Keratinocyte (primary cell): ENCODE measurements at regions not wholly inside any gene's neighbourhood (a gene's known extent, or its start where the extent isn't known, plus 50 kb on each side); places are given as distances from the start of the nearest gene placed in this dataset.
"Not testable (repeated sequence)": the region's sequence is repeated elsewhere in the genome, so short reads cannot be mapped to it uniquely, and the experiment has no call there.

Source experiments
- DNase-seq: peaks from one replicate; pipeline ENCODE4 v3.0.0-alpha.2; 2011; ENCODE audit warnings: low read depth, missing footprints, low spot score
- FAIRE-seq: peaks from 2 replicates; lab custom pipeline; 2011; peaks lifted over from hg19 to GRCh38; lab: Jason Lieb, UNC
- H2AFZ ChIP-seq: 2 replicates; pipeline ENCODE4 v1.6.0; 2012; ENCODE audit warnings: low read length, control low read depth, inconsistent platforms; ENCODE audit not compliant: control insufficient read depth
- H3K27ac ChIP-seq: 2 replicates; pipeline ENCODE4 v1.5.1; 2011; ENCODE audit warnings: low read length; ENCODE audit not compliant: control insufficient read depth, insufficient read depth
- H3K27me3 ChIP-seq: 3 replicates; pipeline ENCODE4 v1.6.0; 2011; ENCODE audit warnings: low read length; ENCODE audit not compliant: control insufficient read depth, insufficient read depth; ENCODE audit errors: extremely low read depth
- H3K36me3 ChIP-seq, 2 experiments: 2 replicates in 1 of 2; 3 replicates in 1 of 2; pipeline ENCODE4 v1.5.1; 2011; ENCODE audit warnings: low read length in 2 of 2, mild to moderate bottlenecking in 1 of 2; ENCODE audit not compliant: control insufficient read depth in 2 of 2, insufficient read depth in 2 of 2; ENCODE audit errors: extremely low read depth in 1 of 2
- H3K4me1 ChIP-seq: 3 replicates; pipeline ENCODE4 v1.5.1; 2011; ENCODE audit warnings: low read length; ENCODE audit not compliant: control insufficient read depth, insufficient read depth; ENCODE audit errors: extremely low read depth
- H3K4me2 ChIP-seq: 3 replicates; pipeline ENCODE4 v1.6.0; 2011; ENCODE audit warnings: low read depth, low read length; ENCODE audit not compliant: control insufficient read depth, insufficient read depth; ENCODE audit errors: extremely low read depth
- H3K4me3 ChIP-seq, 3 experiments: fragments of 200-600 bp in 1 of 3; sonication (generic) in 1 of 3; 2 replicates in 2 of 3; 3 replicates in 1 of 3; pipeline ENCODE4 v1.5.1; 2011 to 2016; ENCODE audit warnings: low read length in 3 of 3, mild to moderate bottlenecking in 3 of 3, control low read depth in 2 of 3, inconsistent platforms in 1 of 3, low read depth in 1 of 3, mixed read lengths in 1 of 3, mixed run types in 1 of 3, moderate library complexity in 1 of 3; ENCODE audit not compliant: control insufficient read depth in 2 of 3, insufficient read depth in 2 of 3; ENCODE audit errors: extremely low read depth in 1 of 3
- H3K79me2 ChIP-seq: 2 replicates; pipeline ENCODE4 v1.6.0; 2012; ENCODE audit warnings: low read length; ENCODE audit not compliant: control insufficient read depth, insufficient read depth
- H3K9ac ChIP-seq: 3 replicates; pipeline ENCODE4 v1.6.0; 2011; ENCODE audit warnings: low read length; ENCODE audit not compliant: control insufficient read depth, insufficient read depth; ENCODE audit errors: extremely low read depth
- H3K9me1 ChIP-seq: 3 replicates; pipeline ENCODE4 v1.6.0; 2011; ENCODE audit warnings: low read length; ENCODE audit not compliant: control insufficient read depth, insufficient read depth; ENCODE audit errors: extremely low read depth
- H3K9me3 ChIP-seq: 2 replicates; pipeline ENCODE4 v1.5.1; 2012; ENCODE audit warnings: low read depth, low read length; ENCODE audit not compliant: control insufficient read depth
- H4K20me1 ChIP-seq: 3 replicates; pipeline ENCODE4 v1.6.0; 2011; ENCODE audit warnings: low read length; ENCODE audit not compliant: control insufficient read depth, insufficient read depth; ENCODE audit errors: extremely low read depth
- CTCF ChIP-seq, 3 experiments: IDR thresholded peaks in 1 of 3; conservative IDR thresholded peaks in 1 of 3; optimal IDR thresholded peaks in 1 of 3; 2 replicates in 2 of 3; 3 replicates in 1 of 3; pipeline versions ENCODE3 to v1.5.1; 2011; ENCODE audit warnings: low read length in 3 of 3, mild to moderate bottlenecking in 3 of 3, moderate library complexity in 2 of 3, control low read depth in 1 of 3, inconsistent platforms in 1 of 3; ENCODE audit not compliant: insufficient read depth in 2 of 3; ENCODE audit errors: extremely low read depth in 1 of 3
- EZH2 ChIP-seq: IDR thresholded peaks from one replicate; pipeline ENCODE4 v1.6.1; 2012; ENCODE audit warnings: inconsistent platforms, mild to moderate bottlenecking, low read length, moderate library complexity
- dilution Hi-C: fragments of 300-500 bp; cut with MboI; formaldehyde crosslinking; loops from one replicate; pipeline ENCODE4 v1.7.0; 2020; ENCODE audit warnings: low sequenced_read_pairs; ENCODE audit not compliant: extremely low pct_ligation_motif_present

DNA sequence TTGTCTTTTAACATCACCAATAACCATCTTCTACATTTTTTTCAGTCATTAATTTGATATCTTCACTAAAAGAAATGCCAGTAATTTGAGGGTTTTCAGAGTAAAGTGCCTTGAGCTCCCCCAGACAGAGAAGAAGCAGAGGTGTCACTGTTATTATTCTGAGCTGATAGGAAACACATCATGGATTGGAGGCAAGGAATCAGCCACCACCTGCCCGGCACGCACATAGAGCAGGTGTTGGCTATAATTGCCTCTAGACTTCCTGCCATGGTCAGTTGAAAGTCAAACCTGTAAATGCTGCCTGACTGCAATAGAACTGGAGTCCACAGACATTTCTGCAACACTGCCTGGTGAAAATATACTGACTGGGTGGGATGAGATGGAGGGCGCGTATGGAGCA is 776.6 kb downstream of the UQCRFS1 start:
- FAIRE-seq (no peak), DNase-seq (no peak)
- peaks cover 4% of the 10 kb centered on the region for H3K9me3 ChIP-seq
- H3K27me3 ChIP-seq, result no peaks in the 10 kb centered on the region
- no peaks in the 10 kb centered on the region for H3K4me1 ChIP-seq
- H3K9ac ChIP-seq, result no peak overlapping the region
- dilution Hi-C loops, result no loop called here
- H3K79me2 ChIP-seq, result no peaks in the 10 kb centered on the region
- no peak overlapping the region for H3K4me2 ChIP-seq
- H3K27ac ChIP-seq, result no peak overlapping the region
- H4K20me1 ChIP-seq, result no peaks in the 10 kb centered on the region
- H3K4me3 ChIP-seq, result no peak overlapping the region
- no peak overlapping the region for H2AFZ ChIP-seq
- no peaks in the 10 kb centered on the region for H3K9me1 ChIP-seq
- no peak for TF ChIP-seq CTCF (optimal IDR thresholded peaks at IDR 0.05 in 1 of 3, IDR thresholded peaks at IDR 0.05 in 1 of 3, conservative IDR thresholded peaks at IDR 0.05 in 1 of 3; ENCODE audit: extremely low read depth in 1 of 3, insufficient read depth in 2 of 3, low read length in 3 of 3)
- TF ChIP-seq EZH2, result no peak
- H3K36me3 ChIP-seq, result no peaks in the 10 kb centered on the region

GRCh38 chr19:28435551-28436271 is 777.2 kb downstream of the UQCRFS1 start:
- H3K4me3 ChIP-seq, result no peak overlapping the region
- H3K27me3 ChIP-seq, result no peaks in the 10 kb centered on the region
- H3K9me1 ChIP-seq, result no peaks in the 10 kb centered on the region
- H3K27ac ChIP-seq, result no peak overlapping the region
- H3K79me2 ChIP-seq, result no peaks in the 10 kb centered on the region
- FAIRE-seq (no peak), DNase-seq (no peak)
- H3K36me3 ChIP-seq, result no peaks in the 10 kb centered on the region
- dilution Hi-C loops, result no loop called here
- H3K4me2 ChIP-seq, result no peak overlapping the region
- no peaks in the 10 kb centered on the region for H3K4me1 ChIP-seq
- peaks cover 4% of the 10 kb centered on the region for H3K9me3 ChIP-seq
- TF ChIP-seq EZH2, result no peak
- no peak for TF ChIP-seq CTCF (optimal IDR thresholded peaks at IDR 0.05 in 1 of 3, IDR thresholded peaks at IDR 0.05 in 1 of 3, conservative IDR thresholded peaks at IDR 0.05 in 1 of 3; ENCODE audit: extremely low read depth in 1 of 3, insufficient read depth in 2 of 3, low read length in 3 of 3)
- H4K20me1 ChIP-seq, result no peaks in the 10 kb centered on the region
- no peak overlapping the region for H3K9ac ChIP-seq
- no peak overlapping the region for H2AFZ ChIP-seq

GRCh38 chr19:28434794-28435193 is 778.2 kb downstream of the UQCRFS1 start:
- H3K79me2 ChIP-seq, H3K9me3 ChIP-seq, H3K9me1 ChIP-seq, H3K4me1 ChIP-seq, H4K20me1 ChIP-seq, H3K27me3 ChIP-seq, H2AFZ ChIP-seq, FAIRE-seq, dilution Hi-C loops, H3K27ac ChIP-seq, H3K36me3 ChIP-seq, H3K9ac ChIP-seq, DNase-seq, H3K4me3 ChIP-seq, H3K4me2 ChIP-seq: not testable (repeated sequence)

DNA sequence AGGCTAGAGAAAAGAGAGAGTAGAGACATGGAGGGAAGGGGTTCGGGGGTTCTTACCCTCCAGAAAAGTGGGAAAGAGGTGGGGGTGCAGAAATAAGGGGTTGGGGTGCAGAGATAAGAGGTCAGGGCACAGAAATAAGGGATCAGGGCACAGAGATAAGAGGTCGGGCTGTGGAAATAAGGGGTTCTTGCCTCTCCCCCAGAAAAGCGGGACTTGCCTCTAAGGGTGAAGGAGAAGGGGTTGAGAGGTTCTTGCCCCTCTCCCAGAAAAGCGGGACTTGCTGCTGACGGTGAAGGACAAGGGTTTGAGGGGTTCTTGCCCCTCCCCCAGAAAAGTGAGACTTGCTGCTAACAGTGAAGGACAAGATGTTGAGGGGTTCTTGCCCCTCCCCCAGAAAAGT is 778.6 kb downstream of the UQCRFS1 start:
- dilution Hi-C loops, H2AFZ ChIP-seq, DNase-seq, H3K9ac ChIP-seq, H4K20me1 ChIP-seq, H3K9me3 ChIP-seq, H3K79me2 ChIP-seq, H3K4me1 ChIP-seq, H3K4me2 ChIP-seq, FAIRE-seq, H3K27ac ChIP-seq, H3K36me3 ChIP-seq, H3K27me3 ChIP-seq, H3K9me1 ChIP-seq, H3K4me3 ChIP-seq: not testable (repeated sequence)
